Parathyroid adenoma (tissue), 2 donors: ENCODE measurements at regions not wholly inside any gene's neighbourhood (a gene's known extent, or its start where the extent isn't known, plus 50 kb on each side); places are given as distances from the start of the nearest gene placed in this dataset.

ENCODE experiments used
- H2AFZ ChIP-seq: fragments of 300-600 bp; sonication (generic); one replicate; pipeline ENCODE4 v1.7.0; 2017; ENCODE audit warnings: antibody characterized with exemption, mild to moderate bottlenecking
- H3K27ac ChIP-seq: fragments of 300-600 bp; sonication (generic); one replicate; pipeline ENCODE4 v1.7.0; 2017
- H3K27me3 ChIP-seq: fragments of 300-600 bp; sonication (generic); one replicate; pipeline ENCODE4 v1.7.0; 2017; ENCODE audit warnings: low read length; ENCODE audit not compliant: control insufficient read depth, insufficient read depth
- H3K36me3 ChIP-seq: fragments of 300-600 bp; sonication (generic); one replicate; pipeline ENCODE4 v1.7.0; 2017; ENCODE audit warnings: low read length; ENCODE audit not compliant: control insufficient read depth, insufficient read depth
- H3K4me1 ChIP-seq: fragments of 300-600 bp; sonication (generic); one replicate; pipeline ENCODE4 v1.7.0; 2017; ENCODE audit warnings: control low read depth
- H3K4me2 ChIP-seq: fragments of 300-600 bp; sonication (generic); one replicate; pipeline ENCODE4 v1.7.0; 2017; ENCODE audit warnings: low read length
- H3K4me3 ChIP-seq: fragments of 300-600 bp; sonication (generic); one replicate; pipeline ENCODE4 v1.7.0; 2017; ENCODE audit warnings: low read depth, low read length
- H3K79me2 ChIP-seq: fragments of 300-600 bp; sonication (generic); one replicate; pipeline ENCODE4 v1.7.0; 2017; ENCODE audit warnings: control low read depth
- H3K9ac ChIP-seq: fragments of 300-600 bp; sonication (generic); one replicate; pipeline ENCODE4 v1.7.0; 2017; ENCODE audit warnings: mild to moderate bottlenecking
- H3K9me3 ChIP-seq: fragments of 300-600 bp; sonication (generic); one replicate; pipeline ENCODE4 v1.7.0; 2017; ENCODE audit warnings: low read length; ENCODE audit not compliant: control insufficient read depth
- TF ChIP-seq, protein P1 (sequence below): fragments of 300-600 bp; sonication (generic); IDR thresholded peaks from one replicate; pipeline ENCODE4 v1.7.0; 2017; ENCODE audit warnings: antibody characterized with exemption, mild to moderate bottlenecking
- donor health status: primary hyperparathyroidism.

DNA sequence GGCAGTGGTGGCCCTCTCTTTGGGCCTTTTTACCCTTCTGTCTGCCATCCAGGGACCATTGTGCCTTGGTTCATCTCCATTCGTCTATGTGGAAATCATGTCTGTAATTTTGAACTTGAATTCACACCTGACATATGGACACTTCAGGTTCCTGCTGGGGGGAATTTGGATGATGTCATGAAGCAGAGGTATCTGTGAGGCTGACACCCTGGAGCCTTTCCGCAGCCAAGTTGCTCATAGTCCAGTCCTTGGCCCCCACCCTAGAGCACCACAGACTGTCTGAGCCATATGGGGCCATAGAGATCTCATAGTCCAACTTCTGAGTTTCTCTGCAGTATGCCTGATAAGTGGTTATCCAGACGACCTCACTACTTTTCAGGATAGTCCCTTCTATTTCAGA, 147.7 kb upstream of the CACNA1E start:
- no peaks in the 10 kb centered on the region for H3K27me3 ChIP-seq
- H3K4me2 ChIP-seq, result no peak overlapping the region
- no peak overlapping the region for H3K27ac ChIP-seq
- TF ChIP-seq, protein P1, sequence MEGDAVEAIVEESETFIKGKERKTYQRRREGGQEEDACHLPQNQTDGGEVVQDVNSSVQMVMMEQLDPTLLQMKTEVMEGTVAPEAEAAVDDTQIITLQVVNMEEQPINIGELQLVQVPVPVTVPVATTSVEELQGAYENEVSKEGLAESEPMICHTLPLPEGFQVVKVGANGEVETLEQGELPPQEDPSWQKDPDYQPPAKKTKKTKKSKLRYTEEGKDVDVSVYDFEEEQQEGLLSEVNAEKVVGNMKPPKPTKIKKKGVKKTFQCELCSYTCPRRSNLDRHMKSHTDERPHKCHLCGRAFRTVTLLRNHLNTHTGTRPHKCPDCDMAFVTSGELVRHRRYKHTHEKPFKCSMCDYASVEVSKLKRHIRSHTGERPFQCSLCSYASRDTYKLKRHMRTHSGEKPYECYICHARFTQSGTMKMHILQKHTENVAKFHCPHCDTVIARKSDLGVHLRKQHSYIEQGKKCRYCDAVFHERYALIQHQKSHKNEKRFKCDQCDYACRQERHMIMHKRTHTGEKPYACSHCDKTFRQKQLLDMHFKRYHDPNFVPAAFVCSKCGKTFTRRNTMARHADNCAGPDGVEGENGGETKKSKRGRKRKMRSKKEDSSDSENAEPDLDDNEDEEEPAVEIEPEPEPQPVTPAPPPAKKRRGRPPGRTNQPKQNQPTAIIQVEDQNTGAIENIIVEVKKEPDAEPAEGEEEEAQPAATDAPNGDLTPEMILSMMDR, result no peak
- no peaks in the 10 kb centered on the region for H3K36me3 ChIP-seq
- no peaks in the 10 kb centered on the region for H3K9me3 ChIP-seq
- H2AFZ ChIP-seq, result no peak overlapping the region
- no peak overlapping the region for H3K4me3 ChIP-seq
- H3K9ac ChIP-seq, result no peak overlapping the region
- H3K4me1 ChIP-seq, result no peaks in the 10 kb centered on the region
- H3K79me2 ChIP-seq, result no peaks in the 10 kb centered on the region

- Histone ChIP-seq H3K9ac (no peak overlapping the region), H3K4me3 (no peak overlapping the region), H3K9me3 (no peaks in the 10 kb centered on the region), H3K27me3 (no peaks in the 10 kb centered on the region), H3K4me2 (no peak overlapping the region), H3K4me1 (no peaks in the 10 kb centered on the region), H3K27ac (no peak overlapping the region), H3K36me3 (no peaks in the 10 kb centered on the region), H3K79me2 (no peaks in the 10 kb centered on the region), H2AFZ (no peak overlapping the region)
- TF ChIP-seq, protein P1, result no peak
These were observed 142.2 kb upstream of the CACNA1E start for GRCh38 chr1:181341026-181341632.

DNA sequence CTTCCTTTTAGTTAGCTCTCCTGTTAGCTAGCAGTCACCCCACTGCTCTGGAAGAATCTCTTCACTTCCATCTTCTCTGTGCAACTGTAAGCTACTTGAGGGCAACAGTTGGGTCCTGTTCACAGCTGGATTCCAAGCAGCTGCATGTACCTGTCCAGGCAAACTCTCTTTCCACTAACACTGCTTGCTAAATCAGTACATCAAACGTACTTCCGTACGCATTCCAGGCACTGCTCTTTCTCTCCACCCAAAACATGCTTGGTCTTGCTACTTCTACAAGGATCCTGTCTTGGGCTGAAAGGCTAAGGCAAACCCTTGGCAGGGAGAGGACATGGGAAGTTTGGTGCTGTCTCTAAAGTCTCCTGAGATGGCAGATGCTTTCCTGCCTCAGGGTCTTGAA, 139.2 kb upstream of the CACNA1E start:
- H3K4me1 ChIP-seq, result no peaks in the 10 kb centered on the region
- TF ChIP-seq, protein P1, result no peak
- no peak overlapping the region for H3K27ac ChIP-seq

GRCh38 chr1:181345146-181345545, 138.2 kb upstream of the CACNA1E start:
- H3K4me2 ChIP-seq, result no peak overlapping the region
- H3K79me2 ChIP-seq, result no peaks in the 10 kb centered on the region
- no peak overlapping the region for H3K4me3 ChIP-seq
- H3K4me1 ChIP-seq, result no peaks in the 10 kb centered on the region
- no peaks in the 10 kb centered on the region for H3K36me3 ChIP-seq
- no peaks in the 10 kb centered on the region for H3K27me3 ChIP-seq
- H3K9ac ChIP-seq, result no peak overlapping the region
- H2AFZ ChIP-seq, result no peak overlapping the region
- H3K27ac ChIP-seq, result no peak overlapping the region
- H3K9me3 ChIP-seq, result no peaks in the 10 kb centered on the region
- TF ChIP-seq, protein P1, result no peak

More for the DNA sequence above, 139.2 kb upstream of the CACNA1E start:
- Histone ChIP-seq H3K9ac (no peak overlapping the region), H3K27me3 (no peaks in the 10 kb centered on the region), H2AFZ (no peak overlapping the region), H3K36me3 (no peaks in the 10 kb centered on the region), H3K9me3 (no peaks in the 10 kb centered on the region), H3K79me2 (no peaks in the 10 kb centered on the region), H3K4me3 (no peak overlapping the region), H3K4me2 (no peak overlapping the region)
